ENCODE measurements at regions not wholly inside any gene's neighbourhood (a gene's known extent, or its start where the extent isn't known, plus 50 kb on each side); places are given as distances from the start of the nearest gene placed in this dataset.

GRCh38 chr15:31554261-31554660, 227.6 kb downstream of the KLF13 start:
- Mint-ChIP-seq H3K27ac (no peak overlapping the region), H3K4me3 (no peak overlapping the region), H3K4me1 (no peaks in the 10 kb centered on the region), H3K36me3 (no peaks in the 10 kb centered on the region), H3K9me3 (no peaks in the 10 kb centered on the region), H3K27me3 (peaks cover 3 to 7% of the 10 kb centered on the region in 2 donors)
- Histone ChIP-seq H3K9me3 (no peaks in the 10 kb centered on the region), H3K4me1 (ENCODE audit: control insufficient read depth in 1 of 2, extremely low read depth in 1 of 2, insufficient read depth in 2 of 2, low read length in 2 of 2) (no peaks in the 10 kb centered on the region), H3K4me3 (ENCODE audit: control insufficient read depth in 1 of 2, extremely low read depth in 1 of 2, low read length in 1 of 2) (no peak overlapping the region), H3K27me3 (replicated peaks in 1 of 2; ENCODE audit: control insufficient read depth in 2 of 2, extremely low read depth in 1 of 2, insufficient read depth in 2 of 2, low read length in 1 of 2) (peaks cover 0 to 6% of the 10 kb centered on the region in 2 experiments), H3K36me3 (ENCODE audit: control insufficient read depth in 2 of 2, extremely low read depth in 1 of 2, insufficient read depth in 1 of 2, low read length in 1 of 2) (no peaks in the 10 kb centered on the region), H3K27ac (ENCODE audit: low read length) (no peak overlapping the region)
- 69% methylated on average over 8 of the region's 8 CpGs for WGBS (ENCODE audit: insufficient coverage)
- ChIA-PET POLR2A (no interaction called here), CTCF (no interaction called here)
- no peak for ATAC-seq (replicated peaks in 1 of 4)
- no peak for DNase-seq

DNA sequence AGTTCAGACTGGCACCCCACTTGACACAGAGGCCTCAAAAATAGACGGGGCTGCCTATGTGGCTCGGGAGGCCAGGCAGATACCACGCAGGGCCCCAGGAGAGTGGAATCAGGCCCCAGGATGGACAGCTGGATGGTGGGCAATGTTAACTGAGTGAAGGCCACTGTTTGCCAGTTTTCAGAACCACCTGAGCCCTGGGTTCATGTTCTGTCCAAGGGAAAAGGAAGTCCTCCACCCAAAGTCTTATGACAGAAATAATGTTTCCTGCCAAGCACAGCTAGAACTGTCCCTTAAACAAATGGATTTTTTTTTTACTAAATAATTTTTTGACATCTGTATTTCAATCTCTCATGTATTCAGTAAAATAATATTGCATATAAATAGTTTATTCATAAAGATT, 228.4 kb downstream of the KLF13 start:
- DNase-seq (no peak), ATAC-seq (replicated peaks in 1 of 4) (no peak)
- Mint-ChIP-seq H3K27me3 (peaks cover 0 to 3% of the 10 kb centered on the region in 2 donors), H3K4me1 (no peaks in the 10 kb centered on the region), H3K36me3 (no peaks in the 10 kb centered on the region), H3K4me3 (no peak overlapping the region), H3K27ac (no peak overlapping the region), H3K9me3 (no peaks in the 10 kb centered on the region)
- Histone ChIP-seq H3K27ac (ENCODE audit: low read length) (no peak overlapping the region), H3K36me3 (ENCODE audit: control insufficient read depth in 2 of 2, extremely low read depth in 1 of 2, insufficient read depth in 1 of 2, low read length in 1 of 2) (no peaks in the 10 kb centered on the region), H3K4me3 (ENCODE audit: control insufficient read depth in 1 of 2, extremely low read depth in 1 of 2, low read length in 1 of 2) (no peak overlapping the region), H3K4me1 (ENCODE audit: control insufficient read depth in 1 of 2, extremely low read depth in 1 of 2, insufficient read depth in 2 of 2, low read length in 2 of 2) (no peaks in the 10 kb centered on the region), H3K27me3 (replicated peaks in 1 of 2; ENCODE audit: control insufficient read depth in 2 of 2, extremely low read depth in 1 of 2, insufficient read depth in 2 of 2, low read length in 1 of 2) (peaks cover 0 to 6% of the 10 kb centered on the region in 2 experiments), H3K9me3 (no peaks in the 10 kb centered on the region)
- CTCF ChIA-PET: no interaction called here
- POLR2A ChIA-PET: no interaction called here
- WGBS (ENCODE audit: insufficient coverage): 100% methylated on average over 1 of the region's 3 CpGs

GRCh38 chr15:31556494-31557150, 230.0 kb downstream of the KLF13 start:
- Histone ChIP-seq H3K36me3 (ENCODE audit: control insufficient read depth in 2 of 2, extremely low read depth in 1 of 2, insufficient read depth in 1 of 2, low read length in 1 of 2) (no peaks in the 10 kb centered on the region), H3K27ac (ENCODE audit: low read length) (no peak overlapping the region), H3K4me3 (ENCODE audit: control insufficient read depth in 1 of 2, extremely low read depth in 1 of 2, low read length in 1 of 2) (no peak overlapping the region), H3K27me3 (replicated peaks in 1 of 2; ENCODE audit: control insufficient read depth in 2 of 2, extremely low read depth in 1 of 2, insufficient read depth in 2 of 2, low read length in 1 of 2) (peaks cover 0 to 8% of the 10 kb centered on the region in 2 experiments), H3K4me1 (ENCODE audit: control insufficient read depth in 1 of 2, extremely low read depth in 1 of 2, insufficient read depth in 2 of 2, low read length in 2 of 2) (no peaks in the 10 kb centered on the region), H3K9me3 (no peaks in the 10 kb centered on the region)
- Mint-ChIP-seq H3K9me3 (no peaks in the 10 kb centered on the region), H3K36me3 (no peaks in the 10 kb centered on the region), H3K27me3 (peaks cover 0 to 3% of the 10 kb centered on the region in 2 donors), H3K4me3 (no peak overlapping the region), H3K27ac (no peak overlapping the region), H3K4me1 (no peaks in the 10 kb centered on the region)
- DNase-seq: no peak
- no peak for ATAC-seq (replicated peaks in 1 of 4)
- CTCF ChIA-PET: no interaction called here
- 55% methylated on average over 2 of the region's 9 CpGs for WGBS (ENCODE audit: insufficient coverage)
- POLR2A ChIA-PET: no interaction called here

GRCh38 chr15:31557899-31558298, 231.3 kb downstream of the KLF13 start:
- CTCF ChIA-PET: no interaction called here
- no peak overlapping the region for H3K27ac ChIP-seq (ENCODE audit: low read length)
- Mint-ChIP-seq H3K4me3 (no peak overlapping the region), H3K9me3 (no peaks in the 10 kb centered on the region), H3K36me3 (no peaks in the 10 kb centered on the region), H3K27me3 (peaks cover 0 to 3% of the 10 kb centered on the region in 2 donors), H3K27ac (no peak overlapping the region), H3K4me1 (no peaks in the 10 kb centered on the region)
- no peaks in the 10 kb centered on the region for H3K4me1 ChIP-seq (ENCODE audit: control insufficient read depth in 1 of 2, extremely low read depth in 1 of 2, insufficient read depth in 2 of 2, low read length in 2 of 2)
- POLR2A ChIA-PET: no interaction called here
- no peaks in the 10 kb centered on the region for H3K36me3 ChIP-seq (ENCODE audit: control insufficient read depth in 2 of 2, extremely low read depth in 1 of 2, insufficient read depth in 1 of 2, low read length in 1 of 2)
- no peaks in the 10 kb centered on the region for H3K9me3 ChIP-seq
- H3K27me3 ChIP-seq (replicated peaks in 1 of 2; ENCODE audit: control insufficient read depth in 2 of 2, extremely low read depth in 1 of 2, insufficient read depth in 2 of 2, low read length in 1 of 2): peaks cover 0 to 9% of the 10 kb centered on the region in 2 experiments
- ATAC-seq (replicated peaks in 1 of 4) (no peak), DNase-seq (no peak)
- H3K4me3 ChIP-seq (ENCODE audit: control insufficient read depth in 1 of 2, extremely low read depth in 1 of 2, low read length in 1 of 2): no peak overlapping the region
- WGBS (ENCODE audit: insufficient coverage): 88% methylated on average over 3 of the region's 7 CpGs

- 81% methylated on average over 3 of the region's 12 CpGs for WGBS (ENCODE audit: insufficient coverage)
- DNase-seq: no peak
- peaks cover 0 to 3% of the 10 kb centered on the region in 2 donors for H3K27me3 Mint-ChIP-seq
- Histone ChIP-seq H3K4me1 (ENCODE audit: control insufficient read depth in 1 of 2, extremely low read depth in 1 of 2, insufficient read depth in 2 of 2, low read length in 2 of 2) (no peaks in the 10 kb centered on the region), H3K9me3 (no peaks in the 10 kb centered on the region), H3K4me3 (ENCODE audit: control insufficient read depth in 1 of 2, extremely low read depth in 1 of 2, low read length in 1 of 2) (no peak overlapping the region), H3K27me3 (replicated peaks in 1 of 2; ENCODE audit: control insufficient read depth in 2 of 2, extremely low read depth in 1 of 2, insufficient read depth in 2 of 2, low read length in 1 of 2) (peaks cover 0 to 9% of the 10 kb centered on the region in 2 experiments), H3K27ac (ENCODE audit: low read length) (no peak overlapping the region), H3K36me3 (ENCODE audit: control insufficient read depth in 2 of 2, extremely low read depth in 1 of 2, insufficient read depth in 1 of 2, low read length in 1 of 2) (no peaks in the 10 kb centered on the region)
- CTCF ChIA-PET: interaction anchor here in 1 of 2 donors (0.6 kb wide), 1 partner anchor 440 kb away, joined by 4 read pairs; no protein-coding TSS in a partner anchor
- no peak overlapping the region for H3K4me3 Mint-ChIP-seq
- no peak for ATAC-seq (replicated peaks in 1 of 4)
- no peaks in the 10 kb centered on the region for H3K9me3 Mint-ChIP-seq
- H3K36me3 Mint-ChIP-seq: no peaks in the 10 kb centered on the region
- POLR2A ChIA-PET: no interaction called here
- no peaks in the 10 kb centered on the region for H3K4me1 Mint-ChIP-seq
- no peak overlapping the region for H3K27ac Mint-ChIP-seq
These were observed 232.2 kb downstream of the KLF13 start for GRCh38 chr15:31558840-31559239.

- DNase-seq (no peak), ATAC-seq (replicated peaks in 1 of 4) (no peak)
- no peak overlapping the region for H3K27ac ChIP-seq (ENCODE audit: low read length)
- Mint-ChIP-seq H3K27ac (no peak overlapping the region), H3K36me3 (no peaks in the 10 kb centered on the region), H3K4me3 (no peak overlapping the region), H3K4me1 (no peaks in the 10 kb centered on the region), H3K9me3 (no peaks in the 10 kb centered on the region), H3K27me3 (peaks cover 0 to 3% of the 10 kb centered on the region in 2 donors)
- no peaks in the 10 kb centered on the region for H3K4me1 ChIP-seq (ENCODE audit: control insufficient read depth in 1 of 2, extremely low read depth in 1 of 2, insufficient read depth in 2 of 2, low read length in 2 of 2)
- peaks cover 0 to 9% of the 10 kb centered on the region in 2 experiments for H3K27me3 ChIP-seq (replicated peaks in 1 of 2; ENCODE audit: control insufficient read depth in 2 of 2, extremely low read depth in 1 of 2, insufficient read depth in 2 of 2, low read length in 1 of 2)
- no peaks in the 10 kb centered on the region for H3K36me3 ChIP-seq (ENCODE audit: control insufficient read depth in 2 of 2, extremely low read depth in 1 of 2, insufficient read depth in 1 of 2, low read length in 1 of 2)
- H3K9me3 ChIP-seq: no peaks in the 10 kb centered on the region
- H3K4me3 ChIP-seq (ENCODE audit: control insufficient read depth in 1 of 2, extremely low read depth in 1 of 2, low read length in 1 of 2): no peak overlapping the region
- ChIA-PET POLR2A (no interaction called here), CTCF (no interaction called here)
- 83% methylated on average over 1 of the region's 3 CpGs for WGBS (ENCODE audit: insufficient coverage)
These were observed 233.2 kb downstream of the KLF13 start for GRCh38 chr15:31559786-31560185.

GRCh38 chr15:31560643-31561042, 234.0 kb downstream of the KLF13 start:
- H3K27me3 Mint-ChIP-seq: peaks cover 0 to 3% of the 10 kb centered on the region in 2 donors
- ChIA-PET POLR2A (no interaction called here), CTCF (no interaction called here)
- H3K4me1 ChIP-seq (ENCODE audit: control insufficient read depth in 1 of 2, extremely low read depth in 1 of 2, insufficient read depth in 2 of 2, low read length in 2 of 2): no peaks in the 10 kb centered on the region
- no peaks in the 10 kb centered on the region for H3K9me3 ChIP-seq
- no peak overlapping the region for H3K27ac ChIP-seq (ENCODE audit: low read length)
- H3K27ac Mint-ChIP-seq: no peak overlapping the region
- DNase-seq: no peak
- H3K4me3 ChIP-seq (ENCODE audit: control insufficient read depth in 1 of 2, extremely low read depth in 1 of 2, low read length in 1 of 2): no peak overlapping the region
- no peak for ATAC-seq (replicated peaks in 1 of 4)
- H3K9me3 Mint-ChIP-seq: no peaks in the 10 kb centered on the region
- H3K4me1 Mint-ChIP-seq: no peaks in the 10 kb centered on the region
- H3K36me3 Mint-ChIP-seq: no peaks in the 10 kb centered on the region
- no peak overlapping the region for H3K4me3 Mint-ChIP-seq
- H3K27me3 ChIP-seq (replicated peaks in 1 of 2; ENCODE audit: control insufficient read depth in 2 of 2, extremely low read depth in 1 of 2, insufficient read depth in 2 of 2, low read length in 1 of 2): peaks cover 0 to 7% of the 10 kb centered on the region in 2 experiments
- 94% methylated on average over 4 of the region's 4 CpGs for WGBS (ENCODE audit: insufficient coverage)
- no peaks in the 10 kb centered on the region for H3K36me3 ChIP-seq (ENCODE audit: control insufficient read depth in 2 of 2, extremely low read depth in 1 of 2, insufficient read depth in 1 of 2, low read length in 1 of 2)
